GM13977 (cell line): ENCODE measurements at regions not wholly inside any gene's neighbourhood (a gene's known extent, or its start where the extent isn't known, plus 50 kb on each side); places are given as distances from the start of the nearest gene placed in this dataset.

Experiments
- DNase-seq: peaks from one replicate; pipeline ENCODE4 v3.0.0; 2012; ENCODE audit warnings: low spot score
- CTCF ChIP-seq: IDR thresholded peaks from 2 replicates; pipeline ENCODE4 v1.5.1; 2012; ENCODE audit warnings: mild to moderate bottlenecking, control low read depth; ENCODE audit not compliant: insufficient read depth; ENCODE audit errors: extremely low read depth, missing control alignments
- in situ Hi-C: fragments of 300-500 bp; cut with MboI; formaldehyde crosslinking; loops from one replicate; pipeline ENCODE4 v1.12.0; 2022; ENCODE audit warnings: low sequenced_read_pairs, low pct_unique_long_range_greater_than_20kb, mixed read lengths, inconsistent platforms; ENCODE audit not compliant: unreplicated experiment

GRCh38 chr16:6032438-6032837 is 934.8 kb upstream of the EEF2KMT start:
- no peak for TF ChIP-seq CTCF
- in situ Hi-C loops = no loop called here
- no peak for DNase-seq

- in situ Hi-C loops = no loop called here
- DNase-seq = no peak
- no peak for TF ChIP-seq CTCF
Measured at GRCh38 chr16:6031567-6031966, 934.0 kb upstream of the EEF2KMT start.

GRCh38 chr16:6031102-6031501 is 933.5 kb upstream of the EEF2KMT start:
- in situ Hi-C loops = no loop called here
- TF ChIP-seq CTCF = no peak

GRCh38 chr16:6027733-6028132 is 930.1 kb upstream of the EEF2KMT start:
- no peak for DNase-seq
- in situ Hi-C loops = no loop called here
- TF ChIP-seq CTCF = no peak

More at GRCh38 chr16:6031102-6031501, 933.5 kb upstream of the EEF2KMT start:
- no peak for DNase-seq

GRCh38 chr16:6023449-6023848 is 925.9 kb upstream of the EEF2KMT start:
- DNase-seq = no peak
- in situ Hi-C loops = no loop called here
- TF ChIP-seq CTCF = no peak

- in situ Hi-C loops = no loop called here
- DNase-seq = no peak
- TF ChIP-seq CTCF = no peak
Measured at GRCh38 chr16:6021276-6021943, 923.8 kb upstream of the EEF2KMT start.
